WERI-Rb-1 (cell line): ENCODE measurements at regions not wholly inside any gene's neighbourhood (a gene's known extent, or its start where the extent isn't known, plus 50 kb on each side); places are given as distances from the start of the nearest gene placed in this dataset.
"Not testable (repeated sequence)": the region's sequence is repeated elsewhere in the genome, so short reads cannot be mapped to it uniquely, and the experiment has no call there.

Experiments used
- DNase-seq: peaks from one replicate; pipeline ENCODE4 v3.0.0-alpha.2; 2020
- H3K27ac ChIP-seq: fragments of 250-450 bp; sonication (Bioruptor Pico); 2 replicates; pipeline ENCODE4 v1.5.1; 2020; ENCODE audit warnings: mild to moderate bottlenecking, moderate library complexity
- H3K27me3 ChIP-seq: fragments of 250-450 bp; sonication (Bioruptor Pico); 2 replicates; pipeline ENCODE4 v1.5.1; 2021; ENCODE audit warnings: mild to moderate bottlenecking, low read depth, moderate library complexity; ENCODE audit not compliant: insufficient read depth, severe bottlenecking
- H3K36me3 ChIP-seq: fragments of 250-450 bp; sonication (Bioruptor Pico); 2 replicates; pipeline ENCODE4 v1.5.1; 2020; ENCODE audit warnings: mild to moderate bottlenecking, moderate library complexity
- H3K4me3 ChIP-seq: 2 replicates; pipeline ENCODE4 v1.5.1; 2011; ENCODE audit warnings: low read depth, mild to moderate bottlenecking, control low read depth, low read length
- H3K9me3 ChIP-seq: fragments of 250-450 bp; sonication (Bioruptor Pico); 2 replicates; pipeline ENCODE4 v1.5.1; 2021; ENCODE audit warnings: mild to moderate bottlenecking, moderate library complexity; ENCODE audit not compliant: severe bottlenecking
- CTCF ChIP-seq: IDR thresholded peaks from 2 replicates; pipeline ENCODE4 v1.5.1; 2011; ENCODE audit warnings: low read depth, mild to moderate bottlenecking, control low read depth, inconsistent platforms, low read length

DNA sequence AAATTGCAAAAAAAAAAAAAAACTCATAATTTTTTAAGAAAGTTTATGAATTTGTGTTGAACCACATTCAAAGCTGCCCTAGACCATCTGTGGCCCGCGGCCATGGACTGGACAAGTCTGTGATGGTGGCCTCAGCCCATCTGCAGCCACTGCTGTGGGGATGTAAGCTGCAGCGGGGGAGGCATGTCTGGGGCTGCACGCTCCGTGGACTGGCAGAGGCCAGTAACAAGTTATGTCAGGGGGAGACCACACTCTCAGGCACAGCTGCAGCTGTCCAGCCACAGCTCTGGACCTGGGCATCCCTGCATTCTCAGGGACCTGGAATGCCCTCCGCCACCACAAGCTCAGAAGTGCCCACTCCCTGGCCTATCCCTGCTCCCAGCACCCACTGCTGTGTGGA lies 1272.3 kb upstream of the CDH9 start:
- no peak overlapping the region for H3K4me3 ChIP-seq
- H3K27ac ChIP-seq: no peak overlapping the region
- TF ChIP-seq CTCF: no peak
- H3K9me3 ChIP-seq: no peaks in the 10 kb centered on the region
- H3K36me3 ChIP-seq: no peaks in the 10 kb centered on the region
- DNase-seq: no peak
- H3K27me3 ChIP-seq: no peaks in the 10 kb centered on the region

GRCh38 chr5:28305891-28306290 lies 1267.5 kb upstream of the CDH9 start:
- H3K36me3 ChIP-seq: no peaks in the 10 kb centered on the region
- H3K9me3 ChIP-seq: no peaks in the 10 kb centered on the region
- no peak for DNase-seq
- H3K4me3 ChIP-seq: no peak overlapping the region
- H3K27ac ChIP-seq: no peak overlapping the region
- TF ChIP-seq CTCF: no peak
- H3K27me3 ChIP-seq: no peaks in the 10 kb centered on the region

GRCh38 chr5:28301712-28302111 lies 1263.3 kb upstream of the CDH9 start:
- DNase-seq: no peak
- TF ChIP-seq CTCF: no peak

DNA sequence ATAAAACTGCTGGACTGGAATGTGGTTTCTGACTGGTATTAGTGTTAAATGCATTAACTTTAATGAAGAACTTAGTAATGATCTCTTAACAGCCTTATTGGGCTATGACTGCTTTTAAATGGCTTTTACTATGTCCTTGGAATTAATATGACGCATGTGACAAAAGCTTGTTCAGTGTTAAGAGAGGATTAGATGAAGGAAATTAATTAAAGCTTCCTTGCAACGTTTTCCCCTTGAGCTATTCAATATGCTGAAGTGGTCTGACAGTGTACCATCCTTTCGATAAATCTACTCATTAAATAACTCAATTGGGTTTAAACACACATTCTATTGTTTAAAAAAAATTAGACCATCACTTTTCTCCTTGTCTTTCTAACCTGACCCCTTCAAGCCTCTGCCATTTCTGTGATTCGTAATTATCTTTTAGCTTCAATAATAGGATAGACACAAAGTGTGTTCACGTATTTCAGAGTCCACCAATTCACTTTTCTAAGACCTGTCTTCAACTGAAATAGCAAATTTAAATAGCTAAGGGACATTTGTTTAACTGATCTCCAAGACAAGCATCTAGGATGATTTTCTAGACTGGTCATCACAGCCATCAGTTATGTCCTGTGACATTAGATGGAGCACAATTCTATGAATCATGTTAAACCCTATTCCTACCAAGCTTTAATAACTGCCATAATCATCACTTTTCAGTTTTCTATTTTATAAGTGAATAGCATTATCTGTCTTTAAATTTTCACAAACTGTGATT lies 1258.0 kb upstream of the CDH9 start:
- TF ChIP-seq CTCF: no peak
- Histone ChIP-seq H3K4me3 (no peak overlapping the region), H3K9me3 (no peaks in the 10 kb centered on the region), H3K36me3 (no peaks in the 10 kb centered on the region), H3K27ac (no peak overlapping the region), H3K27me3 (no peaks in the 10 kb centered on the region)
- no peak for DNase-seq

More at GRCh38 chr5:28301712-28302111, 1263.3 kb upstream of the CDH9 start:
- no peaks in the 10 kb centered on the region for H3K36me3 ChIP-seq
- no peak overlapping the region for H3K27ac ChIP-seq
- no peaks in the 10 kb centered on the region for H3K27me3 ChIP-seq
- H3K9me3 ChIP-seq: no peaks in the 10 kb centered on the region
- no peak overlapping the region for H3K4me3 ChIP-seq

GRCh38 chr5:28287021-28287420 lies 1248.6 kb upstream of the CDH9 start:
- H3K27me3 ChIP-seq, DNase-seq, H3K4me3 ChIP-seq, H3K36me3 ChIP-seq, H3K27ac ChIP-seq, H3K9me3 ChIP-seq: not testable (repeated sequence)

DNA sequence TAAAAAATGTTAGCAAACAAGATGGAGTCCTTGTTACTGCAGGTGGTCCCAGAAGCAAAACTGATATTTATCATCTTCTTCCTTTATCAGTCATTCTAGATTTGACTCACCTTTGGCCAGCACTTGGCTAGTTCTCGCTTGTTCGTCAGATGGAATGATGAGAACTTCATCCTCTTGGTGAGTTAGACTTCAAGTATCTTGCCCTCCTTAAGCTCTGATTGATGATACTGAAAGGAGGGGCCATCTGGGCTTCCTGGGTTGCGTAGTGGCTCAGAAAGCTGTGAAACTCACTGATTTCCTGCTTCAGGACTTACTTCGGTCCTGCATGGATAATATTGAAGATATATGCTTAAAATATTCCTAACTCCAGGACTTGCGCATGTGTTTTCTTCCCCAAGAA lies 1248.2 kb upstream of the CDH9 start:
- no peak for DNase-seq
- Histone ChIP-seq H3K27ac (no peak overlapping the region), H3K36me3 (no peaks in the 10 kb centered on the region), H3K4me3 (no peak overlapping the region), H3K27me3 (no peaks in the 10 kb centered on the region), H3K9me3 (no peaks in the 10 kb centered on the region)
- TF ChIP-seq CTCF: no peak
